Stomach (tissue), 4 donors: ENCODE measurements at regions not wholly inside any gene's neighbourhood (a gene's known extent, or its start where the extent isn't known, plus 50 kb on each side); places are given as distances from the start of the nearest gene placed in this dataset.

ENCODE experiments used
- CTCF ChIP-seq, 7 experiments: fragments of 450-650 bp in 4 of 7; fragments of 200-600 bp in 3 of 7; sonication (generic) in 3 of 7; IDR thresholded peaks; one replicate each; pipeline ENCODE4 v1.5.1; 2016 to 2019; ENCODE audit warnings: antibody characterized with exemption in 7 of 7, control low read depth in 2 of 7, mild to moderate bottlenecking in 1 of 7
- EP300 ChIP-seq: sonication (generic); formaldehyde crosslinking; IDR thresholded peaks from one replicate; pipeline ENCODE4 v1.6.1; 2017; ENCODE audit warnings: antibody characterized with exemption
- POLR2A ChIP-seq, 4 donors: fragments of 450-650 bp; IDR thresholded peaks; one replicate each; pipeline ENCODE4 v1.6.1; 2016; ENCODE audit warnings: antibody characterized with exemption in 4 of 4, control low read depth in 2 of 4, mild to moderate bottlenecking in 1 of 4, moderate library complexity in 1 of 4
- POLR2AphosphoS5 ChIP-seq, 3 donors: sonication (generic); formaldehyde crosslinking; IDR thresholded peaks; one replicate each; pipeline ENCODE4 v1.6.1; 2016; ENCODE audit warnings: antibody characterized with exemption in 3 of 3

- TF ChIP-seq CTCF (IDR thresholded peaks at IDR 0.05) (no peak), POLR2A (IDR thresholded peaks at IDR 0.05) (no peak), POLR2AphosphoS5 (IDR thresholded peaks at IDR 0.05) (no peak), EP300 (no peak)
Observed at GRCh38 chr9:82421498-82421897, 432.9 kb downstream of the SPATA31D1 start.
